ENCODE measurements at regions not wholly inside any gene's neighbourhood (a gene's known extent, or its start where the extent isn't known, plus 50 kb on each side); places are given as distances from the start of the nearest gene placed in this dataset.

DNA sequence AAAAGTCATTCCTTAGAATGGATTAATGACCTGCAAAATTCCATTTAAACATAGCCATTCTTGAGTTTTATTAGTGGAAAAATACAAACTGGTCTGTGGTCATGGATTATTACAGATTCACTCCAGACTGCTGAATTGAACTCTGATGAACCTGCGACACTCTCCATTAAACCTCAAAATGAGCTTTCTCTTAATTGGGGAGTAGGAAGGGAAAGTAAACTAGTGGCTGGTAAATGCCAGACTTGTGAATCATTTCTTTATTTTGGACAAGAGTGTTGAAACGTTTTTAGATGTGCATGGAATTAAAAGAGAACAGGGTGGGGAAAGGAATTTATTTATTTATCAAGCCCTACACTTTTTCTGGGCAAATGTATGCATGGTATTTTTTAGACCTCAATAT is 321.2 kb upstream of the FANCL start:
- TF ChIP-seq, protein P1, sequence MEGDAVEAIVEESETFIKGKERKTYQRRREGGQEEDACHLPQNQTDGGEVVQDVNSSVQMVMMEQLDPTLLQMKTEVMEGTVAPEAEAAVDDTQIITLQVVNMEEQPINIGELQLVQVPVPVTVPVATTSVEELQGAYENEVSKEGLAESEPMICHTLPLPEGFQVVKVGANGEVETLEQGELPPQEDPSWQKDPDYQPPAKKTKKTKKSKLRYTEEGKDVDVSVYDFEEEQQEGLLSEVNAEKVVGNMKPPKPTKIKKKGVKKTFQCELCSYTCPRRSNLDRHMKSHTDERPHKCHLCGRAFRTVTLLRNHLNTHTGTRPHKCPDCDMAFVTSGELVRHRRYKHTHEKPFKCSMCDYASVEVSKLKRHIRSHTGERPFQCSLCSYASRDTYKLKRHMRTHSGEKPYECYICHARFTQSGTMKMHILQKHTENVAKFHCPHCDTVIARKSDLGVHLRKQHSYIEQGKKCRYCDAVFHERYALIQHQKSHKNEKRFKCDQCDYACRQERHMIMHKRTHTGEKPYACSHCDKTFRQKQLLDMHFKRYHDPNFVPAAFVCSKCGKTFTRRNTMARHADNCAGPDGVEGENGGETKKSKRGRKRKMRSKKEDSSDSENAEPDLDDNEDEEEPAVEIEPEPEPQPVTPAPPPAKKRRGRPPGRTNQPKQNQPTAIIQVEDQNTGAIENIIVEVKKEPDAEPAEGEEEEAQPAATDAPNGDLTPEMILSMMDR (IDR thresholded peaks at IDR 0.05; ENCODE audit: poor library complexity, severe bottlenecking), result no peak
- TF ChIP-seq EP300 (conservative IDR thresholded peaks at IDR 0.05; ENCODE audit: poor library complexity, severe bottlenecking) (no peak), RAD21 (conservative IDR thresholded peaks at IDR 0.05) (no peak), EZH2 (IDR thresholded peaks at IDR 0.05; ENCODE audit: borderline replicate concordance, insufficient read depth, low read length, poor library complexity, severe bottlenecking) (no peak), TAF1 (IDR thresholded peaks at IDR 0.05; ENCODE audit: low read depth) (no peak)
